Activated naive CD4-positive, alpha-beta T cell treated with anti-CD3 and anti-CD28 coated beads for 36 hours (primary cell): ENCODE measurements at regions not wholly inside any gene's neighbourhood (a gene's known extent, or its start where the extent isn't known, plus 50 kb on each side); places are given as distances from the start of the nearest gene placed in this dataset.

Experiments used
- CTCF ChIA-PET: fragments of 350-600 bp; sonication (Branson Sonifier 250); formaldehyde crosslinking; loops from one replicate; lab custom pipeline; 2021; ENCODE audit warnings: antibody characterized with exemption; lab: Charles Lee
- DNase-seq: peaks from one replicate; pipeline ENCODE4 v3.0.0-alpha.2; 2020
- H3K27ac Mint-ChIP-seq: one replicate; pipeline ENCODE4 v1.8.0; 2021; ENCODE audit warnings: mild to moderate bottlenecking, mixed read lengths
- H3K27me3 Mint-ChIP-seq: one replicate; pipeline ENCODE4 v1.8.0; 2021; ENCODE audit warnings: low read depth, mixed read lengths
- H3K36me3 Mint-ChIP-seq: one replicate; pipeline ENCODE4 v1.8.0; 2021; ENCODE audit warnings: low read depth, mixed read lengths
- H3K4me1 Mint-ChIP-seq: one replicate; pipeline ENCODE4 v1.8.0; 2021; ENCODE audit warnings: low read depth, mixed read lengths
- H3K4me3 Mint-ChIP-seq: one replicate; pipeline ENCODE4 v1.8.0; 2021; ENCODE audit warnings: mild to moderate bottlenecking, moderate library complexity, mixed read lengths
- H3K9me3 Mint-ChIP-seq: one replicate; pipeline ENCODE4 v1.8.0; 2021; ENCODE audit warnings: mixed read lengths
- intact Hi-C: fragments of 100-400 bp; cut with micrococcal nuclease; formaldehyde crosslinking; loops from one replicate; pipeline ENCODE4 v1.15.1; 2023

- H3K27ac Mint-ChIP-seq = no peak overlapping the region
- H3K4me1 Mint-ChIP-seq = no peaks in the 10 kb centered on the region
- H3K9me3 Mint-ChIP-seq = peaks cover 2% of the 10 kb centered on the region
- H3K4me3 Mint-ChIP-seq = no peak overlapping the region
- CTCF ChIA-PET = no interaction called here
- DNase-seq = no peak
- intact Hi-C loops = no loop called here
- H3K36me3 Mint-ChIP-seq = peaks cover 2% of the 10 kb centered on the region
- H3K27me3 Mint-ChIP-seq = peaks cover 19% of the 10 kb centered on the region
Measured at GRCh38 chr16:6484081-6484480, 848.6 kb upstream of the RBFOX1 start.

GRCh38 chr16:6483469-6484033 is 849.1 kb upstream of the RBFOX1 start:
- Mint-ChIP-seq H3K4me1 (no peaks in the 10 kb centered on the region), H3K9me3 (peaks cover 2% of the 10 kb centered on the region), H3K27ac (no peak overlapping the region), H3K4me3 (no peak overlapping the region), H3K36me3 (peaks cover 2% of the 10 kb centered on the region), H3K27me3 (peaks cover 19% of the 10 kb centered on the region)
- intact Hi-C loops = no loop called here
- CTCF ChIA-PET = no interaction called here
- DNase-seq = no peak

- Mint-ChIP-seq H3K27me3 (peaks cover 19% of the 10 kb centered on the region), H3K36me3 (peaks cover 2% of the 10 kb centered on the region), H3K9me3 (peaks cover 4% of the 10 kb centered on the region), H3K4me3 (no peak overlapping the region), H3K4me1 (no peaks in the 10 kb centered on the region), H3K27ac (no peak overlapping the region)
- no peak for DNase-seq
- CTCF ChIA-PET = no interaction called here
- intact Hi-C loops = no loop called here
Measured at GRCh38 chr16:6482696-6483468, 849.8 kb upstream of the RBFOX1 start.

GRCh38 chr16:6481894-6482293 is 850.8 kb upstream of the RBFOX1 start:
- no peak overlapping the region for H3K4me3 Mint-ChIP-seq
- no peak for DNase-seq
- H3K9me3 Mint-ChIP-seq = peaks cover 4% of the 10 kb centered on the region
- H3K27ac Mint-ChIP-seq = no peak overlapping the region
- intact Hi-C loops = no loop called here
- H3K36me3 Mint-ChIP-seq = peaks cover 2% of the 10 kb centered on the region
- CTCF ChIA-PET = no interaction called here
- peaks cover 19% of the 10 kb centered on the region for H3K27me3 Mint-ChIP-seq
- H3K4me1 Mint-ChIP-seq = no peaks in the 10 kb centered on the region

GRCh38 chr16:6453742-6454141 is 878.9 kb upstream of the RBFOX1 start:
- H3K4me1 Mint-ChIP-seq = no peaks in the 10 kb centered on the region
- no peaks in the 10 kb centered on the region for H3K27me3 Mint-ChIP-seq
- no peak overlapping the region for H3K4me3 Mint-ChIP-seq
- CTCF ChIA-PET = no interaction called here
- intact Hi-C loops = no loop called here
- no peaks in the 10 kb centered on the region for H3K36me3 Mint-ChIP-seq
- DNase-seq = no peak
- H3K27ac Mint-ChIP-seq = no peak overlapping the region
- H3K9me3 Mint-ChIP-seq = peaks cover 11% of the 10 kb centered on the region

GRCh38 chr16:6447021-6447790 is 885.4 kb upstream of the RBFOX1 start:
- CTCF ChIA-PET = no interaction called here
- no peak overlapping the region for H3K4me3 Mint-ChIP-seq
- H3K4me1 Mint-ChIP-seq = no peaks in the 10 kb centered on the region
- intact Hi-C loops = loop anchor here (10.0 kb wide), 1 partner anchor 198 kb away; no protein-coding TSS in a partner anchor
- no peaks in the 10 kb centered on the region for H3K36me3 Mint-ChIP-seq
- no peak overlapping the region for H3K27ac Mint-ChIP-seq
- H3K27me3 Mint-ChIP-seq = no peaks in the 10 kb centered on the region
- no peak for DNase-seq
- peaks cover 15% of the 10 kb centered on the region for H3K9me3 Mint-ChIP-seq

GRCh38 chr16:6446370-6446769 is 886.3 kb upstream of the RBFOX1 start:
- Mint-ChIP-seq H3K27ac (no peak overlapping the region), H3K4me1 (no peaks in the 10 kb centered on the region), H3K9me3 (peaks cover 8% of the 10 kb centered on the region), H3K27me3 (no peaks in the 10 kb centered on the region), H3K36me3 (no peaks in the 10 kb centered on the region), H3K4me3 (no peak overlapping the region)
- CTCF ChIA-PET = no interaction called here
- intact Hi-C loops = loop anchor here (10.0 kb wide), 1 partner anchor 198 kb away; no protein-coding TSS in a partner anchor
- DNase-seq = peak; percentile 8

- H3K27ac Mint-ChIP-seq = no peak overlapping the region
- intact Hi-C loops = no loop called here
Measured at GRCh38 chr16:6439129-6439528, 893.5 kb upstream of the RBFOX1 start.

GRCh38 chr16:6428861-6429260 is 903.8 kb upstream of the RBFOX1 start:
- Mint-ChIP-seq H3K4me1 (no peaks in the 10 kb centered on the region), H3K9me3 (peaks cover 4% of the 10 kb centered on the region), H3K27me3 (no peaks in the 10 kb centered on the region), H3K36me3 (no peaks in the 10 kb centered on the region), H3K4me3 (no peak overlapping the region), H3K27ac (no peak overlapping the region)
- intact Hi-C loops = no loop called here
- no peak for DNase-seq
- CTCF ChIA-PET = no interaction called here

More at GRCh38 chr16:6439129-6439528, 893.5 kb upstream of the RBFOX1 start:
- CTCF ChIA-PET = no interaction called here
- Mint-ChIP-seq H3K27me3 (no peaks in the 10 kb centered on the region), H3K36me3 (no peaks in the 10 kb centered on the region), H3K4me3 (no peak overlapping the region), H3K4me1 (no peaks in the 10 kb centered on the region), H3K9me3 (peaks cover 2% of the 10 kb centered on the region)
- DNase-seq = no peak

- intact Hi-C loops = no loop called here
- Mint-ChIP-seq H3K9me3 (peaks cover 4% of the 10 kb centered on the region), H3K27me3 (no peaks in the 10 kb centered on the region), H3K4me1 (no peaks in the 10 kb centered on the region), H3K27ac (no peak overlapping the region), H3K4me3 (no peak overlapping the region), H3K36me3 (no peaks in the 10 kb centered on the region)
- no peak for DNase-seq
- CTCF ChIA-PET = no interaction called here
Measured at GRCh38 chr16:6427621-6428020, 905.0 kb upstream of the RBFOX1 start.

- CTCF ChIA-PET = no interaction called here
- no peak overlapping the region for H3K27ac Mint-ChIP-seq
- intact Hi-C loops = no loop called here
Measured at GRCh38 chr16:6407596-6407995, 925.0 kb upstream of the RBFOX1 start.

GRCh38 chr16:6406028-6406427 is 926.6 kb upstream of the RBFOX1 start:
- intact Hi-C loops = no loop called here
- H3K27me3 Mint-ChIP-seq = no peaks in the 10 kb centered on the region

More at GRCh38 chr16:6407596-6407995, 925.0 kb upstream of the RBFOX1 start:
- Mint-ChIP-seq H3K4me3 (no peak overlapping the region), H3K9me3 (peaks cover 4% of the 10 kb centered on the region), H3K4me1 (no peaks in the 10 kb centered on the region), H3K27me3 (no peaks in the 10 kb centered on the region), H3K36me3 (no peaks in the 10 kb centered on the region)
- no peak for DNase-seq

More at GRCh38 chr16:6406028-6406427, 926.6 kb upstream of the RBFOX1 start:
- no peak for DNase-seq
- H3K4me3 Mint-ChIP-seq = no peak overlapping the region
- CTCF ChIA-PET = interaction anchor here (0.7 kb wide), 1 partner anchor 34 kb away, joined by 3 read pairs; no protein-coding TSS in a partner anchor
- peaks cover 4% of the 10 kb centered on the region for H3K9me3 Mint-ChIP-seq
- no peaks in the 10 kb centered on the region for H3K36me3 Mint-ChIP-seq
- no peaks in the 10 kb centered on the region for H3K4me1 Mint-ChIP-seq
- no peak overlapping the region for H3K27ac Mint-ChIP-seq
